Tibial nerve (tissue), 4 donors: ENCODE measurements at regions not wholly inside any gene's neighbourhood (a gene's known extent, or its start where the extent isn't known, plus 50 kb on each side); places are given as distances from the start of the nearest gene placed in this dataset.

ENCODE experiments used
- DNase-seq, 2 donors: peaks; one replicate each; pipeline ENCODE4 v3.0.0-alpha.2; 2019; ENCODE audit warnings: low spot score in 2 of 2
- H3K27ac ChIP-seq, 4 donors: fragments of 200-600 bp; sonication (generic) in 3 of 4; one replicate each; pipeline ENCODE4 v1.5.1; 2017 to 2019; ENCODE audit warnings: mild to moderate bottlenecking in 1 of 4
- H3K27me3 ChIP-seq, 2 donors: fragments of 200-600 bp; sonication (generic) in 1 of 2; one replicate each; pipeline versions ENCODE4 v1.5.1 to v1.6.0; 2017 to 2019
- H3K36me3 ChIP-seq, 3 donors: fragments of 200-600 bp; sonication (generic); one replicate each; pipeline ENCODE4 v1.5.1; 2018 to 2019
- H3K4me1 ChIP-seq, 4 donors: fragments of 200-600 bp; sonication (generic) in 3 of 4; one replicate each; pipeline ENCODE4 v1.5.1; 2017 to 2019
- H3K4me3 ChIP-seq, 4 donors: fragments of 200-600 bp; sonication (generic) in 3 of 4; one replicate each; pipeline ENCODE4 v1.5.1; 2017 to 2019; ENCODE audit warnings: mild to moderate bottlenecking in 1 of 4, moderate library complexity in 1 of 4
- H3K9me3 ChIP-seq, 4 donors: fragments of 200-600 bp; sonication (generic) in 3 of 4; one replicate each; pipeline ENCODE4 v1.5.1; 2017 to 2019
- CTCF ChIP-seq, 5 experiments: fragments of 200-600 bp in 3 of 5; fragments of 450-650 bp in 2 of 5; sonication (generic) in 3 of 5; IDR thresholded peaks; one replicate each; pipeline ENCODE4 v1.5.1; 2016 to 2019; ENCODE audit warnings: antibody characterized with exemption in 5 of 5, mild to moderate bottlenecking in 3 of 5, moderate library complexity in 2 of 5
- EP300 ChIP-seq, 2 donors: sonication (generic); formaldehyde crosslinking; IDR thresholded peaks; one replicate each; pipeline ENCODE4 v1.6.1; 2017; ENCODE audit warnings: antibody characterized with exemption in 2 of 2, mild to moderate bottlenecking in 1 of 2
- POLR2A ChIP-seq, 2 donors: fragments of 450-650 bp; IDR thresholded peaks; one replicate each; pipeline ENCODE4 v1.6.1; 2017; ENCODE audit warnings: antibody characterized with exemption in 2 of 2, mild to moderate bottlenecking in 2 of 2, moderate library complexity in 2 of 2
- WGBS, 2 donors: methylation state at CpG; one replicate each; pipeline ENCODE4 v1.1.5; 2018; 5-methylcytosine and 5-hydroxymethylcytosine counted together

- 91 to 92% methylated on average over 1 of the region's 1 CpG for WGBS, 2 donors
- TF ChIP-seq EP300 (IDR thresholded peaks at IDR 0.05): no peak
- no peak for TF ChIP-seq POLR2A (IDR thresholded peaks at IDR 0.05)
- TF ChIP-seq CTCF (IDR thresholded peaks at IDR 0.05): no peak
Measured at GRCh38 chr18:22838221-22838620, 94.9 kb upstream of the RBBP8 start.

GRCh38 chr18:22838639-22839277 lies 94.4 kb upstream of the RBBP8 start:
- Histone ChIP-seq H3K27me3 (no peaks in the 10 kb centered on the region), H3K36me3 (no peaks in the 10 kb centered on the region), H3K9me3 (no peaks in the 10 kb centered on the region), H3K27ac (no peak overlapping the region), H3K4me3 (no peak overlapping the region), H3K4me1 (no peaks in the 10 kb centered on the region)
- 48 to 52% methylated on average over 7 of the region's 7 CpGs for WGBS, 2 donors
- no peak for DNase-seq
- TF ChIP-seq POLR2A (IDR thresholded peaks at IDR 0.05): no peak
- no peak for TF ChIP-seq CTCF (IDR thresholded peaks at IDR 0.05)
- no peak for TF ChIP-seq EP300 (IDR thresholded peaks at IDR 0.05)

More at GRCh38 chr18:22838221-22838620, 94.9 kb upstream of the RBBP8 start:
- no peaks in the 10 kb centered on the region for H3K9me3 ChIP-seq
- no peak for DNase-seq
- H3K27ac ChIP-seq: no peak overlapping the region
- no peaks in the 10 kb centered on the region for H3K4me1 ChIP-seq
- H3K36me3 ChIP-seq: no peaks in the 10 kb centered on the region
- no peaks in the 10 kb centered on the region for H3K27me3 ChIP-seq
- H3K4me3 ChIP-seq: no peak overlapping the region

- Histone ChIP-seq H3K36me3 (no peaks in the 10 kb centered on the region), H3K9me3 (no peaks in the 10 kb centered on the region), H3K27ac (no peak overlapping the region), H3K4me1 (no peaks in the 10 kb centered on the region), H3K27me3 (no peaks in the 10 kb centered on the region), H3K4me3 (no peak overlapping the region)
- 77 to 80% methylated on average over 2 of the region's 2 CpGs for WGBS, 2 donors
- no peak for TF ChIP-seq CTCF (IDR thresholded peaks at IDR 0.05)
- no peak for TF ChIP-seq EP300 (IDR thresholded peaks at IDR 0.05)
- no peak for TF ChIP-seq POLR2A (IDR thresholded peaks at IDR 0.05)
- DNase-seq: no peak
Measured at GRCh38 chr18:22839340-22839821, 93.7 kb upstream of the RBBP8 start.

GRCh38 chr18:22840606-22841144 lies 92.5 kb upstream of the RBBP8 start:
- Histone ChIP-seq H3K27ac (no peak overlapping the region), H3K4me1 (no peaks in the 10 kb centered on the region), H3K27me3 (no peaks in the 10 kb centered on the region), H3K36me3 (no peaks in the 10 kb centered on the region), H3K4me3 (no peak overlapping the region), H3K9me3 (no peaks in the 10 kb centered on the region)
- DNase-seq: no peak
- TF ChIP-seq POLR2A (IDR thresholded peaks at IDR 0.05): no peak
- TF ChIP-seq EP300 (IDR thresholded peaks at IDR 0.05): no peak
- TF ChIP-seq CTCF (IDR thresholded peaks at IDR 0.05): no peak
- 66 to 79% methylated on average over 3 of the region's 3 CpGs for WGBS, 2 donors

- TF ChIP-seq CTCF (IDR thresholded peaks at IDR 0.05) (no peak), EP300 (IDR thresholded peaks at IDR 0.05) (no peak), POLR2A (IDR thresholded peaks at IDR 0.05) (no peak)
- WGBS, 2 donors: 79 to 92% methylated on average over 2 of the region's 2 CpGs
Measured at GRCh38 chr18:22841840-22842239, 91.3 kb upstream of the RBBP8 start.

More at GRCh38 chr18:22841840-22842239, 91.3 kb upstream of the RBBP8 start:
- Histone ChIP-seq H3K27me3 (no peaks in the 10 kb centered on the region), H3K9me3 (no peaks in the 10 kb centered on the region), H3K36me3 (no peaks in the 10 kb centered on the region), H3K4me1 (no peaks in the 10 kb centered on the region), H3K27ac (no peak overlapping the region), H3K4me3 (no peak overlapping the region)
- DNase-seq: no peak
